K562 (cell line): ENCODE measurements at regions not wholly inside any gene's neighbourhood (a gene's known extent, or its start where the extent isn't known, plus 50 kb on each side); places are given as distances from the start of the nearest gene placed in this dataset.

Source experiments
- ATAC-seq: fragments of 200-7000 bp; cut with Tn5 transposase; 3 replicates; pipeline ENCODE4 v1.9.1; 2020; ENCODE audit warnings: moderate library complexity
- BruUV-seq: library from RNA; stranded (reverse); fragments of 400-500 nt; replicated peaks from 2 replicates; lab custom pipeline; 2021; lab: Mats Ljungman, UMichigan
- CTCF ChIA-PET: fragments of 300-600 bp; formaldehyde crosslinking; extraction: SDS; loops from one replicate; lab custom pipeline; 2021; ENCODE audit warnings: low intra/inter-chr PET ratio; lab: Yijun Ruan, JAX
- POLR2A ChIA-PET: fragments of 300-600, 350-650 bp; sonication (Branson Sonifier 250); formaldehyde crosslinking; extraction: SDS; loops from one replicate; lab custom pipeline; 2021; ENCODE audit warnings: antibody characterized with exemption, inconsistent platforms; lab: Yijun Ruan, JAX
- DNase-seq, 4 experiments: peaks; one replicate each; pipeline versions ENCODE4 v3.0.0 to v3.0.0-alpha.2; 2011 to 2018; ENCODE audit warnings: low spot score in 3 of 4, mixed read lengths in 3 of 4; ENCODE audit errors: extremely low read depth in 1 of 4
- FAIRE-seq: peaks from 2 replicates; lab custom pipeline; 2011; peaks lifted over from hg19 to GRCh38; lab: Jason Lieb, UNC
- H2AFZ ChIP-seq: 2 replicates; pipeline ENCODE4 v1.6.0; 2011; ENCODE audit warnings: low read depth, low read length, control low read depth, inconsistent platforms
- H3K27ac ChIP-seq: fragments of 200-600 bp; 3 replicates; pipeline ENCODE4 v1.8.0; 2011; ENCODE audit warnings: low read depth, mild to moderate bottlenecking, control low read depth, inconsistent platforms, low read length, moderate library complexity, mixed read lengths; ENCODE audit errors: extremely low read depth
- H3K27me3 ChIP-seq, 2 experiments: fragments of 300-600 bp in 1 of 2; 2 replicates in 1 of 2; 3 replicates in 1 of 2; pipeline versions ENCODE4 v1.6.0 to v1.8.0; 2011; ENCODE audit warnings: inconsistent platforms in 2 of 2, low read length in 2 of 2, mild to moderate bottlenecking in 1 of 2, mixed read lengths in 1 of 2, moderate library complexity in 1 of 2; ENCODE audit not compliant: control insufficient read depth in 2 of 2, insufficient read depth in 2 of 2
- H3K36me3 ChIP-seq: fragments of 300-600 bp; 3 replicates; pipeline ENCODE4 v1.8.0; 2011; ENCODE audit warnings: mild to moderate bottlenecking, low read length, inconsistent platforms; ENCODE audit not compliant: control insufficient read depth, insufficient read depth
- H3K4me1 ChIP-seq, 2 experiments: fragments of 200-600 bp in 1 of 2; replicated peaks in 1 of 2; 2 replicates in 1 of 2; 3 replicates in 1 of 2; pipeline versions ENCODE4 v1.5.1 to v1.8.0; 2011; ENCODE audit warnings: inconsistent platforms in 2 of 2, low read length in 2 of 2, mild to moderate bottlenecking in 1 of 2, mixed read lengths in 1 of 2, moderate library complexity in 1 of 2; ENCODE audit not compliant: control insufficient read depth in 2 of 2, insufficient read depth in 2 of 2
- H3K4me2 ChIP-seq: 2 replicates; pipeline ENCODE4 v1.6.1; 2011; ENCODE audit warnings: low read length, control low read depth, inconsistent platforms, mixed read lengths; ENCODE audit not compliant: insufficient read depth
- H3K4me3 ChIP-seq: fragments of 200-600 bp; sonication (generic), shearing (Covaris generic); 2 replicates; pipeline ENCODE4 v1.5.1; 2016; ENCODE audit warnings: control low read depth, inconsistent platforms
- H3K79me2 ChIP-seq: fragments of 200-600 bp; 3 replicates; pipeline ENCODE4 v1.8.0; 2011; ENCODE audit warnings: low read length, inconsistent platforms; ENCODE audit not compliant: control insufficient read depth, insufficient read depth
- H3K9ac ChIP-seq, 2 experiments: 2 replicates each; pipeline versions ENCODE4 v1.6.0 to v1.6.1; 2011; ENCODE audit warnings: low read depth in 2 of 2, low read length in 2 of 2, control low read depth in 1 of 2, inconsistent platforms in 1 of 2, mild to moderate bottlenecking in 1 of 2, mixed read lengths in 1 of 2; ENCODE audit not compliant: insufficient read depth in 1 of 2
- H3K9me1 ChIP-seq: one replicate; pipeline ENCODE4 v1.6.0; 2011; ENCODE audit warnings: inconsistent platforms, mild to moderate bottlenecking, low read length, moderate library complexity; ENCODE audit not compliant: control insufficient read depth, insufficient read depth
- H3K9me3 ChIP-seq: replicated peaks from 2 replicates; pipeline ENCODE4 v1.5.1; 2011; ENCODE audit warnings: low read depth, low read length, inconsistent platforms; ENCODE audit not compliant: control insufficient read depth, insufficient read depth
- H4K20me1 ChIP-seq: replicated peaks from 2 replicates; pipeline ENCODE4 v1.6.1; 2011; ENCODE audit warnings: low read length, inconsistent platforms, mixed read lengths; ENCODE audit not compliant: control insufficient read depth, insufficient read depth
- ARHGAP35 ChIP-seq: fragments of 450-650 bp; IDR thresholded peaks from 2 replicates; pipeline ENCODE4 v1.6.1; 2018; ENCODE audit not compliant: partially characterized antibody
- ESRRB ChIP-seq: fragments of 250-450 bp; sonication (Bioruptor Pico); IDR thresholded peaks from 2 replicates; pipeline ENCODE4 v1.5.0; 2020; ENCODE audit warnings: mild to moderate bottlenecking, moderate library complexity, borderline replicate concordance
- HEY1 ChIP-seq: fragments of 250-450 bp; sonication (Bioruptor Pico); IDR thresholded peaks from 2 replicates; pipeline ENCODE4 v1.5.0; 2020; ENCODE audit warnings: mild to moderate bottlenecking, moderate library complexity, borderline replicate concordance
- HLTF ChIP-seq: fragments of 450-650 bp; IDR thresholded peaks from 2 replicates; pipeline ENCODE4 v1.6.1; 2016
- IRF2 ChIP-seq: sonication (generic); formaldehyde crosslinking; IDR thresholded peaks from 2 replicates; pipeline ENCODE4 v1.8.1; 2022; ENCODE audit warnings: mild to moderate bottlenecking, missing genetic modification reagents
- PHF20 ChIP-seq: fragments of 450-650 bp; IDR thresholded peaks from 2 replicates; pipeline ENCODE4 v1.6.1; 2018; ENCODE audit not compliant: partially characterized antibody
- TEAD1 ChIP-seq, 2 experiments: fragments of 450-650 bp in 1 of 2; sonication (generic) in 1 of 2; formaldehyde crosslinking; IDR thresholded peaks; 2 replicates each; pipeline versions ENCODE4 v1.4.0 to v1.8.0; 2020 to 2022; ENCODE audit warnings: mild to moderate bottlenecking in 2 of 2, missing genetic modification reagents in 1 of 2
- ZBTB7A ChIP-seq: IDR thresholded peaks from 2 replicates; pipeline ENCODE4 v1.6.1; 2011; ENCODE audit warnings: low read depth, mild to moderate bottlenecking, low read length, moderate library complexity, borderline replicate concordance; ENCODE audit not compliant: control insufficient read depth
- WGBS: fragments of 100-300 bp; shearing (Covaris generic); methylation state at CpG from one replicate; pipeline ENCODE4 v1.1.6; 2016; ENCODE audit warnings: low coverage, mixed read lengths; ENCODE audit not compliant: insufficient coverage; ENCODE audit errors: missing lambda C conversion rate; 5-methylcytosine and 5-hydroxymethylcytosine counted together
- in situ Hi-C: fragments of 300-500 bp; cut with MboI; formaldehyde crosslinking; loops from 4 replicates; pipeline ENCODE4 v1.15.0; 2018; ENCODE audit warnings: inconsistent platforms, mixed read lengths
- intact Hi-C: fragments of 100-400 bp; cut with micrococcal nuclease; formaldehyde crosslinking; loops from 2 replicates; pipeline ENCODE4 v1.14.2; 2022
- TF ChIP-seq, protein P1 (sequence below), 2 experiments: fragments of 450-650 bp in 1 of 2; sonication (generic) in 1 of 2; formaldehyde crosslinking in 1 of 2; IDR thresholded peaks in 1 of 2; conservative IDR thresholded peaks in 1 of 2; 2 replicates each; pipeline versions ENCODE4 v1.6.1 to v1.8.1; 2016 to 2023; ENCODE audit warnings: mild to moderate bottlenecking in 2 of 2, moderate library complexity in 2 of 2, inconsistent platforms in 1 of 2, missing genetic modification reagents in 1 of 2
- TF ChIP-seq, protein P2 (sequence below): sonication (generic); formaldehyde crosslinking; IDR thresholded peaks from 2 replicates; pipeline ENCODE4 v1.8.1; 2023; ENCODE audit warnings: mild to moderate bottlenecking, missing genetic modification reagents
- TF ChIP-seq, protein P3 (sequence below): sonication (generic); formaldehyde crosslinking; IDR thresholded peaks from 2 replicates; pipeline ENCODE4 v1.8.1; 2023; ENCODE audit warnings: mild to moderate bottlenecking, missing genetic modification reagents
- TF ChIP-seq, protein P4 (sequence below): fragments of 250-450 bp; sonication (Bioruptor Pico); IDR thresholded peaks from 2 replicates; pipeline ENCODE4 v1.5.0; 2021
- TF ChIP-seq, protein P5 (sequence below): fragments of 450-650 bp; conservative IDR thresholded peaks from 2 replicates; pipeline ENCODE4 v1.6.1; 2016; ENCODE audit warnings: missing genetic modification characterization, low read depth, mild to moderate bottlenecking, control low read depth, missing compliant biosample characterization

DNA sequence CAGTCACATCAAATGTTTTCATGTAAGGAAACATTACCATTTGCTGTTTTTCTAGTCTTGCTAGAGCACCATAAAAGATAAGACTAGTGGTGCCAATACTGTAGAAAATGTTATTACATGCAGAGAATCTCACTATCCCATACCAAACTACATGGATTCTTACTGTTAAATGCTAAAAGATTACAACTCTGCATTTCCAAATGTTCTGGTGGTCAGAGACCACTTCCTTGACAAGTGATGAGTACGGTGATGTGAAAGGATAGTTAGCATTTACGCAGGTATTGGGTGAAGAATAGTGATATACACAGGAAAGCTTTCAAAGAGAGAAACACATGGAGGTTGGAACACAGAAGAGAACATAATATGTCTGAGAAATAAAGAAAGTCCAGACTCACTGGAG lies 98.2 kb downstream of the GGTLC2 start:
- ATAC-seq (no peak), DNase-seq (no peak), FAIRE-seq (no peak)
- WGBS = under 1% methylated on average over 2 of the region's 2 CpGs
- H3K4me2 ChIP-seq = no peak overlapping the region
- peaks cover 8 to 26% of the 10 kb centered on the region in 2 experiments; a peak in 3 of 5 replicates for H3K27me3 ChIP-seq
- no peaks in the 10 kb centered on the region for H3K9me1 ChIP-seq
- no peak overlapping the region for H3K9ac ChIP-seq
- no peaks in the 10 kb centered on the region for H3K79me2 ChIP-seq
- TF ChIP-seq TEAD1 (CRISPR knock-in tag; IDR thresholded peaks at IDR 0.05) (no peak), ARHGAP35 (peak; percentile 38), IRF2 (0 out of 2 replicates have a peak, but pooled peaks have one; percentile 79), HEY1 (peak; percentile 64; the same call in 1 of the 2 replicates), HLTF (no peak), PHF20 (no peak), ESRRB (CRISPR knock-in tag) (peak; percentile 64; the same call in 1 of the 2 replicates), ZBTB7A (no peak)
- TF ChIP-seq, protein P1, sequence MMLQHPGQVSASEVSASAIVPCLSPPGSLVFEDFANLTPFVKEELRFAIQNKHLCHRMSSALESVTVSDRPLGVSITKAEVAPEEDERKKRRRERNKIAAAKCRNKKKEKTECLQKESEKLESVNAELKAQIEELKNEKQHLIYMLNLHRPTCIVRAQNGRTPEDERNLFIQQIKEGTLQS (IDR thresholded peaks at IDR 0.05) = no peak
- TF ChIP-seq, protein P1 (CRISPR knock-in tag; conservative IDR thresholded peaks at IDR 0.05) = 0 out of 2 replicates have a peak, but pooled peaks have one; percentile 7
- TF ChIP-seq, protein P2, sequence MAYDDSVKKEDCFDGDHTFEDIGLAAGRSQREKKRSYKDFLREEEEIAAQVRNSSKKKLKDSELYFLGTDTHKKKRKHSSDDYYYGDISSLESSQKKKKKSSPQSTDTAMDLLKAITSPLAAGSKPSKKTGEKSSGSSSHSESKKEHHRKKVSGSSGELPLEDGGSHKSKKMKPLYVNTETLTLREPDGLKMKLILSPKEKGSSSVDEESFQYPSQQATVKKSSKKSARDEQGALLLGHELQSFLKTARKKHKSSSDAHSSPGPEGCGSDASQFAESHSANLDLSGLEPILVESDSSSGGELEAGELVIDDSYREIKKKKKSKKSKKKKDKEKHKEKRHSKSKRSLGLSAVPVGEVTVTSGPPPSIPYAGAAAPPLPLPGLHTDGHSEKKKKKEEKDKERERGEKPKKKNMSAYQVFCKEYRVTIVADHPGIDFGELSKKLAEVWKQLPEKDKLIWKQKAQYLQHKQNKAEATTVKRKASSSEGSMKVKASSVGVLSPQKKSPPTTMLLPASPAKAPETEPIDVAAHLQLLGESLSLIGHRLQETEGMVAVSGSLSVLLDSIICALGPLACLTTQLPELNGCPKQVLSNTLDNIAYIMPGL (CRISPR knock-in tag) = peak; percentile 9; the same call in 1 of the 2 replicates
- TF ChIP-seq, protein P3, sequence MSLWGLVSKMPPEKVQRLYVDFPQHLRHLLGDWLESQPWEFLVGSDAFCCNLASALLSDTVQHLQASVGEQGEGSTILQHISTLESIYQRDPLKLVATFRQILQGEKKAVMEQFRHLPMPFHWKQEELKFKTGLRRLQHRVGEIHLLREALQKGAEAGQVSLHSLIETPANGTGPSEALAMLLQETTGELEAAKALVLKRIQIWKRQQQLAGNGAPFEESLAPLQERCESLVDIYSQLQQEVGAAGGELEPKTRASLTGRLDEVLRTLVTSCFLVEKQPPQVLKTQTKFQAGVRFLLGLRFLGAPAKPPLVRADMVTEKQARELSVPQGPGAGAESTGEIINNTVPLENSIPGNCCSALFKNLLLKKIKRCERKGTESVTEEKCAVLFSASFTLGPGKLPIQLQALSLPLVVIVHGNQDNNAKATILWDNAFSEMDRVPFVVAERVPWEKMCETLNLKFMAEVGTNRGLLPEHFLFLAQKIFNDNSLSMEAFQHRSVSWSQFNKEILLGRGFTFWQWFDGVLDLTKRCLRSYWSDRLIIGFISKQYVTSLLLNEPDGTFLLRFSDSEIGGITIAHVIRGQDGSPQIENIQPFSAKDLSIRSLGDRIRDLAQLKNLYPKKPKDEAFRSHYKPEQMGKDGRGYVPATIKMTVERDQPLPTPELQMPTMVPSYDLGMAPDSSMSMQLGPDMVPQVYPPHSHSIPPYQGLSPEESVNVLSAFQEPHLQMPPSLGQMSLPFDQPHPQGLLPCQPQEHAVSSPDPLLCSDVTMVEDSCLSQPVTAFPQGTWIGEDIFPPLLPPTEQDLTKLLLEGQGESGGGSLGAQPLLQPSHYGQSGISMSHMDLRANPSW (CRISPR knock-in tag) = 0 out of 2 replicates have a peak, but pooled peaks have one; percentile 23
- TF ChIP-seq, protein P4, sequence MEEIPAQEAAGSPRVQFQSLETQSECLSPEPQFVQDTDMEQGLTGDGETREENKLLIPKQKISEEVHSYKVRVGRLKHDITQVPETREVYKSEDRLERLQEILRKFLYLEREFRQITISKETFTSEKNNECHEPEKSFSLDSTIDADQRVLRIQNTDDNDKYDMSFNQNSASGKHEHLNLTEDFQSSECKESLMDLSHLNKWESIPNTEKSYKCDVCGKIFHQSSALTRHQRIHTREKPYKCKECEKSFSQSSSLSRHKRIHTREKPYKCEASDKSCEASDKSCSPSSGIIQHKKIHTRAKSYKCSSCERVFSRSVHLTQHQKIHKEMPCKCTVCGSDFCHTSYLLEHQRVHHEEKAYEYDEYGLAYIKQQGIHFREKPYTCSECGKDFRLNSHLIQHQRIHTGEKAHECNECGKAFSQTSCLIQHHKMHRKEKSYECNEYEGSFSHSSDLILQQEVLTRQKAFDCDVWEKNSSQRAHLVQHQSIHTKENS (CRISPR knock-in tag) = peak; percentile 89; the same call in 1 of the 2 replicates
- TF ChIP-seq, protein P5, sequence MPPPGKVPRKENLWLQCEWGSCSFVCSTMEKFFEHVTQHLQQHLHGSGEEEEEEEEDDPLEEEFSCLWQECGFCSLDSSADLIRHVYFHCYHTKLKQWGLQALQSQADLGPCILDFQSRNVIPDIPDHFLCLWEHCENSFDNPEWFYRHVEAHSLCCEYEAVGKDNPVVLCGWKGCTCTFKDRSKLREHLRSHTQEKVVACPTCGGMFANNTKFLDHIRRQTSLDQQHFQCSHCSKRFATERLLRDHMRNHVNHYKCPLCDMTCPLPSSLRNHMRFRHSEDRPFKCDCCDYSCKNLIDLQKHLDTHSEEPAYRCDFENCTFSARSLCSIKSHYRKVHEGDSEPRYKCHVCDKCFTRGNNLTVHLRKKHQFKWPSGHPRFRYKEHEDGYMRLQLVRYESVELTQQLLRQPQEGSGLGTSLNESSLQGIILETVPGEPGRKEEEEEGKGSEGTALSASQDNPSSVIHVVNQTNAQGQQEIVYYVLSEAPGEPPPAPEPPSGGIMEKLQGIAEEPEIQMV (tag) = peak; percentile 52; the same call in 1 of the 2 replicates
- no peaks in the 10 kb centered on the region for H3K36me3 ChIP-seq
- BruUV-seq = no TSS peak
- no peaks in the 10 kb centered on the region; a peak in 1 of 5 replicates for H3K4me1 ChIP-seq
- H3K9me3 ChIP-seq = no peaks in the 10 kb centered on the region
- no peak overlapping the region for H3K4me3 ChIP-seq
- ChIA-PET POLR2A (interaction anchor here (0.6 to 5.3 kb wide), 15 partner anchors 9 to 271 kb away, joined by 3 to 41 read pairs (median 3); no protein-coding TSS in a partner anchor), CTCF (interaction anchor here (0.9 to 1.8 kb wide), 3 partner anchors 9 to 69 kb away, joined by 3 to 4 read pairs (median 4); no protein-coding TSS in a partner anchor)
- intact Hi-C loops (no loop called here), in situ Hi-C loops (no loop called here)
- H3K27ac ChIP-seq = no peak overlapping the region
- no peak overlapping the region for H2AFZ ChIP-seq
- H4K20me1 ChIP-seq = peaks cover 14% of the 10 kb centered on the region; the same call in 1 of the 2 replicates
